AG04450 (cell line): ENCODE measurements at regions not wholly inside any gene's neighbourhood (a gene's known extent, or its start where the extent isn't known, plus 50 kb on each side); places are given as distances from the start of the nearest gene placed in this dataset.

Experiments used
- CTCF ChIA-PET: fragments of 300-600, 350-600 bp; formaldehyde crosslinking; extraction: SDS; loops from one replicate; lab custom pipeline; 2022; ENCODE audit warnings: antibody characterized with exemption, inconsistent platforms; lab: Charles Lee
- POLR2A ChIA-PET: fragments of 350-600 bp; formaldehyde crosslinking; extraction: SDS; loops from one replicate; lab custom pipeline; 2021; ENCODE audit warnings: antibody characterized with exemption, inconsistent platforms; lab: Yijun Ruan, JAX
- DNase-seq: peaks from one replicate; pipeline ENCODE4 v3.0.0-alpha.2; 2011; ENCODE audit warnings: low read depth, low spot score
- H3K27ac ChIP-seq: one replicate; pipeline ENCODE4 v1.5.1; 2012; ENCODE audit warnings: low read depth, low read length, control low read depth
- H3K27me3 ChIP-seq: one replicate; pipeline ENCODE4 v1.6.0; 2012; ENCODE audit warnings: low read length; ENCODE audit not compliant: control insufficient read depth, insufficient read depth
- H3K4me3 ChIP-seq: 2 replicates; pipeline ENCODE4 v1.5.1; 2011; ENCODE audit warnings: mild to moderate bottlenecking, low read depth, low read length, control low read depth
- H3K9me3 ChIP-seq: 2 replicates; pipeline ENCODE4 v1.5.1; 2012; ENCODE audit warnings: low read length; ENCODE audit not compliant: control insufficient read depth, insufficient read depth
- CTCF ChIP-seq: IDR thresholded peaks from 2 replicates; pipeline ENCODE4 v1.5.1; 2011; ENCODE audit warnings: low read depth, low read length, control low read depth, inconsistent platforms

DNA sequence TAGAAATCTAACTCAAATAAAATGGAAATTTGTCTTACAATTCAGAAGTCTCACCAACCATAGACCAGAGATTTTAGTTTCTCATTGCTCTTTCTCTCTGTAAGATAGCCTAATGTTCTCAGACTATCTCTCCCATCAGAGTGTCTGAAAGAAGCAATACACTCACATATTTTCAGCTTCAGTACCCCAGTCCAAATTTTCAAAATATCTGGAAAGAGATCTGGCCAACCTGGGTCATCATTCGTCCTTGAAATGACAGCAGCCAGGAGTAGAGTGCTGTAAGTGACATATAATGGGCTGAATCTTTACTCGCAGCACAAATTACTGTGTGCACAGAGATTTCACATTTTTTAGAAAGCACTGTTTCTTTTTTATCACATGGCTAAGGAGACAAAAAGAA, 313.3 kb upstream of the PRR16 start:
- ChIA-PET POLR2A (no interaction called here), CTCF (no interaction called here)
- H3K4me3 ChIP-seq: no peak overlapping the region
- H3K9me3 ChIP-seq: no peaks in the 10 kb centered on the region; the same call in 1 of the 2 replicates
- DNase-seq: no peak
- no peak overlapping the region for H3K27ac ChIP-seq
- no peak for TF ChIP-seq CTCF
- no peaks in the 10 kb centered on the region for H3K27me3 ChIP-seq

GRCh38 chr5:120151181-120151580, 312.9 kb upstream of the PRR16 start:
- H3K27me3 ChIP-seq: no peaks in the 10 kb centered on the region
- no peak overlapping the region for H3K27ac ChIP-seq
- no peak overlapping the region for H3K4me3 ChIP-seq
- TF ChIP-seq CTCF: no peak
- no peak for DNase-seq
- H3K9me3 ChIP-seq: no peaks in the 10 kb centered on the region; the same call in 1 of the 2 replicates
- CTCF ChIA-PET: no interaction called here
- POLR2A ChIA-PET: no interaction called here

DNA sequence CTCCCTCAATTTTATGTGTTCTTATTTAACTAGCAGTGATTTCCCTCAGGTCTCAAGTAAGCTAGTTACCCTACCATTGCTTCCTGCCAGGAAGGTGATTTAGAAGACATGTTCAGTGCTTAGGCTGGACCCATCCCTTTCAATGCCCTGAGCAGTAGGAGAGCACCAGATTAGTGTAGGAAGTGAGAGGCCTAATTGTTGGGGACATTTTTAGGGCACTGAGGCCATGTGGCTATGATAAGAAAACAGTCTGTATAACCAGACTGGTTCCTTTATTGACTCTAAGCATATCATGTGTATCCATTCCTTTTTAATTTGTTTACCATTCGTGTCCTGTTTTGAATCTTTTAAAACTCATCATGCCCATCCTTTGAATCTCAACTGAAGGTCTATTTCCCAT, 312.3 kb upstream of the PRR16 start:
- Histone ChIP-seq H3K27me3 (no peaks in the 10 kb centered on the region), H3K9me3 (no peaks in the 10 kb centered on the region; the same call in 1 of the 2 replicates), H3K27ac (peak overlapping the region; percentile 23), H3K4me3 (no peak overlapping the region)
- POLR2A ChIA-PET: no interaction called here
- TF ChIP-seq CTCF: no peak
- DNase-seq: no peak
- CTCF ChIA-PET: no interaction called here

DNA sequence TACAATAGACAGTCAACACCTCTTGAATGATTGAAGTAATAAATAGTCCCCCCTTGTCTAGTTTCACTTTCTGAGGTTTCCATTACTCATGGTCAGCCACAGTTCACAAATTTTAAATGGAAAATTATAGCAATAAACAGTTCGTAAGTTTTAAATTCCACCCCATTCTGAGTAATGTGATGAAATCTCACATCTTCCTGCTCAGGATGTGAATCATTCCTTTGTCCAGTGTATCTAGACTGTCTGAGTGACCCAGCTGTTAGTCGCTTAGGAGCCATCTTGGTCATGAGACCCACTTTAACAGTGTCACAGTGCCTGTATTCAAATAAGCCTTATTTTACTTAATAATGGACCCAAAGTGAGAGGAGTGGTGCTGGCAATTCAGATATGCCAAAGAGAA, 311.6 kb upstream of the PRR16 start:
- no peak for TF ChIP-seq CTCF
- POLR2A ChIA-PET: no interaction called here
- CTCF ChIA-PET: no interaction called here

GRCh38 chr5:120152931-120153330, 311.2 kb upstream of the PRR16 start:
- POLR2A ChIA-PET: no interaction called here
- no peak for TF ChIP-seq CTCF
- no peaks in the 10 kb centered on the region; the same call in 1 of the 2 replicates for H3K9me3 ChIP-seq
- H3K27ac ChIP-seq: no peak overlapping the region
- CTCF ChIA-PET: no interaction called here
- H3K4me3 ChIP-seq: no peak overlapping the region
- no peaks in the 10 kb centered on the region for H3K27me3 ChIP-seq
- DNase-seq: no peak

More for the DNA sequence above, 311.6 kb upstream of the PRR16 start:
- H3K4me3 ChIP-seq: no peak overlapping the region
- H3K9me3 ChIP-seq: no peaks in the 10 kb centered on the region; the same call in 1 of the 2 replicates
- peak; percentile 55 for DNase-seq
- H3K27ac ChIP-seq: peak overlapping the region; percentile 41
- no peaks in the 10 kb centered on the region for H3K27me3 ChIP-seq
